ENCODE measurements at regions not wholly inside any gene's neighbourhood (a gene's known extent, or its start where the extent isn't known, plus 50 kb on each side); places are given as distances from the start of the nearest gene placed in this dataset.

DNA sequence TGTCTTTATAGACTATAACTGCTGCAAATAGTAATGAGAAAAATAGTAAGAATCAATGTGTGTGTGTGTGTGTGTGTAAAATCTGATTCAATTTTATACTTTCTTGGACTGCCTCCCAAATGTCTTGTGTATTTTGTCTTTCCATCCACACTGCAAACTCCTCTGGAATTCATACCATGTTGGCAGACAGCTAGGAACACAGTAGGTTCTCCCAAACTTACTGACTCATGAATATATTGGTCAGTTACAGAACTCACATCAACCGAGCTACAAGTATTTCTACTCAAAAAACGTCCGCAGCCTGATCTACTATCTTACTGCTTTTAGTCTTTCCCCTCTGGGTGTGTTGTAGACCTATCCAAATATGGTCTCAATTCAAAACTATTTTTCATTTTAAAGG, 542.7 kb upstream of the PSMD7 start:
- DNase-seq (ENCODE audit: low read depth in 2 of 2), result no peak

DNA sequence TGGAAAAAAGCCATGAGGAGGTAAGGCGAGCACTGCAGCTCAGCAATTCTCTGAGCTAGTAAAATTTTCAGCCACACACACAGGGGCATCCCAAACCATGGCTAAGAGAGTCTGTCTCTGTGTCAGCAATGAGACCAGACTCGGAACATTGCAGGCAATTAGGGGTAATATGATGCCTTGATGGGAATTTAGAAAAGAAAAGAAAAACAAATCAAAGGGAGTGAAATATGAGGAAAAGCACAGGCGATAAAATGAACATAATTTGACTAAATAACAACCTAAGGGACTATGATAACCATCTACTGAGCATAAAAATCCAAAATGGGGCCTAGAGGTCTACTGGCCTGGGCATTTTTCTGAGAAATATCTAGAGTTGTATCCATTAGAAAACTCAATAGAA, 546.0 kb upstream of the PSMD7 start:
- DNase-seq (ENCODE audit: low read depth in 2 of 2), result no peak

DNA sequence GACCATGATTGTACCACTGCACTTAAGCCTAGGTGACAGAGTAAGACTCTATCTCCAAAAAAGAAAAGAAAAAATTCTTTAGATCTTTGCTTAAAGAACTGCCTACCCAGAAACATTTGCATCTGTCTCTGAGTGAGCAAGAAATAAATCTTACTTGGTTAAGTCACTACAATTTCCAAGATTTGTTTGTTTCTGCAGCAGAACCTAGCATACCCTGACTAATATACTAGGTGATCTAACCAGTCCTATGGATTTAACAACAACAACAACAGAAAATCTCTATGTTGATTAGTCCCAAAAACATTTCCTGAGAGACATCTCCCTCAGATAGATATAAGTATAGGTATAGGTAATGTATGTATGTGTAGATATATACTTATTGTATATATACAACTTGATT, 549.3 kb upstream of the PSMD7 start:
- no peak for DNase-seq (ENCODE audit: low read depth in 2 of 2)

DNA sequence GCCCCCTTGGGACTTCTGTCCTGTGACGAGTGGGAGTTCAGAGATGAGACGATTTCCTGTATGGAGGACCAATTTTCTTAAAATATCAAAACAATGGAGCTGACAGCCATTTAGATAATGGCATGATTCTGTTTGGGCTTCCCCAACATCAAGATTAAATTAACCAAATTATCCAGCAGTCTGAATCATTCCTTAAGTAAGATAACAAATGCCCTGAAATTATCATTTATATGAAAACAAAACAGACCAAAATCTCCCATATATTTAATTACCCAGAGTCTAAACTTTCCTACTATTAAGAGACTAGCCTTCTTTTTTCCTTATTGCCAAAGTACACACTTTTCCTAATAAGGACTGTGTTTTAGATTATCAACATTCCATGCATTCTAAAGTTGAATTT, 550.1 kb upstream of the PSMD7 start:
- no peak for DNase-seq (ENCODE audit: low read depth in 2 of 2)

DNA sequence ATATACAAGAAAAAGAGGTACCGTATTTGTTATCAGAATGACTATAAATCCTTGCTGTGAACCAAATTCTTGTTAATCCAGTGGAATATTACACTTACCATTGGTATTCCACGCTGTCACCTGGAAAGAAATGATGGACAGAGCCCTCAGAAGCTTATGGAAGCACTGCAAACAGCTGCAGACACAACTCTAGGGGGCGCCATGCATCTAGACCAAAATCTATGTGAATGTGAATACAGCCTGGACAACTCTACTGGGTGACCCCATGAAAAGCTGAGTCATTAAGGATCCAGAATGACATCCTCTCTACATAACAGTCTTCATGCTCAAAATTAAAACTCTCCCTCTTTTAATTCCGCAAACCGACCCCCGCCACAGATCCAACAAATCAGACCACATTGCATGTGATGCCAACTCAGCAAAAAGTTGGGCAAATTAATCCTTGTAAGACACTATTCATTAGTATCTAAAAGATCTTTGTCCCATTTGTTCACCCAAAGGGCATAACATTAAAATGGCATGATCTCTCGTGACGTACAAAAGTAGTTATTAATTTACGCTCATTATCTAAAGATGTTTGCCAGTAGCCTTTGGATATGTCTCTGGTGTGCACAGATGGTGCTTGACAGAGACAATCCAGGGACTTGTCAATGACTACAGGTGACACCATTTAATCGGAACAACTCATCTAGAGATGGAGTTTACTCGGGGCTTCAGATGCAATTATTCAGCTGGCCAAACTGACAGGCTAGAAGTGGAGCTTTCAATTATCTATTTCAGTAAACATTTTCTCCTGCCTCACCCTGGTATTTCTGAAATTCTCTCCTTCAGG, 552.7 kb upstream of the PSMD7 start:
- DNase-seq (ENCODE audit: low read depth in 2 of 2), result no peak

DNA sequence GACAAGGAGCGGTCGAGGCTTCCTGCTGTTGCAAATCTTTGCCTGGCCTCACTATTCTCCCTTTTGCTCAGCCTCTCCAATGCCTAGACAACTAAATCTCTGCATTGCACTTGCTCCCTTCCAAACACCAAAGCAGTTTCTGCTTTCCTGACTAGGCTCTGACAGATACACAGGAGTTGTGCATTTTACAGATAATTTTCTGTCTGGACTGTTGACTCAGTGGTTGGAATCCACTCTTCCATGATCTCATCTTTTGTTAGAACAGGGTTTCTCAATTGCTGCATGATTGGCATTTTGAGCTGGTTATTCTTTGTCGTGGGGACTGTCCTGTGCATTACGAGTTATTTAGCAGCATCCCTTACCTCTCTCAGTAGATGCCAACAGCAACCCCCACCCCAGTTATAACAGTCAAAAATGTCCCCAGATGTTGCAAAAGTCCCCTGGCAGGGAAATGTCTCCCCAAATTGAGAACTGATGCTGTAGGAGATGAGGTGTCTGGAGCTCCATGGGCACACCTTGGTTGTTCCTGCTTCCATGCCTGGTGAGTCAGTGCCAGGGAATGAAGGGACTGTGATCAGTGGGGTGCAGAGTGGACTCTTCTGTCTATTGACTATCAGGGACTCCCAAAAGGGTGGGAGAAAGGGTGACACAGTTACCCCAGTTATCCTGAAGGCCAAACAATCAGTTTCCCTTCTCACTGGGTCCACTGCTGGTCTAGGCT, 557.4 kb upstream of the PSMD7 start:
- DNase-seq (ENCODE audit: low read depth in 2 of 2), result no peak

DNA sequence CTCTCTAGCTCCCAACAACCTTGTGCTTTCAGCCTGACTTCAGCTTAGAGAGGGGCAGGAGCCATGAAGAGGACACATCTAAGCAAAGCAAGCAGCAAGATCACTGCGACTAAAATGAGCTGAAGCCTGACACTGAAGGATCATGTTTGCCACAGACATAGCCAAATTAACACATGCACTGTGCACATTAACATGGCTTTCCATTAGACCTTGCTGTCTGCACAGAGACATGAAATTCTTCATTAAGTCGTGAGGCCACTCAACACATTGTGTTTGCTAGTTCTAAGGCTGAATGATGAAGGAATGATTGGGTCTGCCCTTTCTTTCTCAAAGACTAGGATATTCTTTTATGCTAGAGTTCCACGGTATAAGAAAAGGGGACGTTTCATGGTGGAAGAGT, 558.3 kb upstream of the PSMD7 start:
- no peak for DNase-seq (ENCODE audit: low read depth in 2 of 2)

DNA sequence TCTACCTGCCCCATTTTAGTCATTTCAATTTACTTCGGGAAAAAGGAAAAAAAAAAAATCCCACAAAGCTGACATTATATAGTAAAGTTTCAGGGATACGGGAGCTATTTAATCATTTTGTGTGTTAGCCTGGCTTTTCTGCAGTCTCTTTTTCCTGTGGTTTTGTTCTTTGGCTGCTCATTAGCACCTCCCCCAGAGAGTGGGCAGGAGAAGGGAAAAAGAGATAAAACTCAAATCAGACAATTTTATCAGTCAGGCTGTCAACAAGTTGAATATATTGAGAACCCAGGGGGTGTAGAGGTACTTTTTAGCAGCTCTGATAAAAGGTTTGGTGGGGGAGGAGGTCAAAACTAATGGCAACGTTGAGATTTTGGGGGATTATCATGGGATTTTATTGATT, 559.0 kb upstream of the PSMD7 start:
- no peak for DNase-seq (ENCODE audit: low read depth in 2 of 2)

DNA sequence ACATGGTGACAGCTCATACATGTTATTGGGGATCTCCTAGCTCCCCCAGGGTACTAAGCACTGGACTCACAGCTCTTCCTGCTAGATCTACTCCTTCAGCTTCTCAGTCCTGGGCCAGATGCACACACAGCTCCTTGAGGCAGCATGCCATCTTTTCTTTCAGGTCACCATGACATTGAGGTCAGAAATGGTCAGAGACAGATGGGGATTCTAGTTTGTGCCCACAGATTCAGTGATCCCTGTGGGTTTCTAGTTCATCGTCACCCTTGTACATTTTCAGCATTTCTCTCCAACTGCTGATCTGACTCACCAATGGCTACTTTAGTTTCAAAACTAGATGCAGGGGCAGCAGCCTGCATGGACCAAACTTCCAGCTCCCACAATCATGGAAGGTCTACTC, 560.7 kb upstream of the PSMD7 start:
- DNase-seq (ENCODE audit: low read depth in 2 of 2), result no peak

DNA sequence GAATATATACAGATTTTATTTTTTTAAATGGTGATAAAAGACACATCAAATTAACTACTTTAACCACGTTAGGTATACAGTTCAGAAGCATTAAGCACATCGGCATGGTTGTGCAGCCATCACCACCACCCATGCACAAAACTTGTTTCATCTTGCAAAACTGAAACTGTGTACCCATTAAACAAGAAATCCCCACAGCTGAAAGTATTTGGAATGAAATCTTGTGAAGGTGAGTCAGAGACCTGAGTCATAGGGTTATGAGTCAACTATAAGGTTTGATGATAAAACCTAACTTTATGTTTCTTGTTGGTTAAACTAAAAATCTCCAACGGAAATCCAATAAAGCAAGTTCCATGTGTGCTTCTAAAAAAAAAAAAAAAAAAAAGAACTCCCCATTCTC, 561.6 kb upstream of the PSMD7 start:
- DNase-seq (ENCODE audit: low read depth in 2 of 2), result no peak

DNA sequence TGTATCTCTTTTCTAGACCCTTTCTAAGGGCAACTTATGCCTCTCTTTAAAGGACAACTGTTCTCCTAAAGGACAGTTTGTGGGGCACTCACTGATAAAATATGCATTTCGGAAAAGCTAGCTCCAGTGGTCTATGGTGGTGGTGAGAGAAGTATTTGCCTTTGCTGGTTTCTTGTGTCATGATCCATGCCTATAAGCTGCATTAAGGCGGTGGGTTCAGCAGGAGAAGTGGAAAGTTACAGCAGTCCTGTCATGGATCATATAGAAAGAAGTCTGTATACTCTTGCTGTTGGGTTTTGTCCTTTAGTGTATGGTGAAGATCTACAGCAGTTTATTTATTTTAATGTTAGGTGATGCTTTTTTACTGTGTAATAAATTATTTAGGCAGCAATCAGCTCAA, 563.9 kb upstream of the PSMD7 start:
- no peak for DNase-seq (ENCODE audit: low read depth in 2 of 2)

DNA sequence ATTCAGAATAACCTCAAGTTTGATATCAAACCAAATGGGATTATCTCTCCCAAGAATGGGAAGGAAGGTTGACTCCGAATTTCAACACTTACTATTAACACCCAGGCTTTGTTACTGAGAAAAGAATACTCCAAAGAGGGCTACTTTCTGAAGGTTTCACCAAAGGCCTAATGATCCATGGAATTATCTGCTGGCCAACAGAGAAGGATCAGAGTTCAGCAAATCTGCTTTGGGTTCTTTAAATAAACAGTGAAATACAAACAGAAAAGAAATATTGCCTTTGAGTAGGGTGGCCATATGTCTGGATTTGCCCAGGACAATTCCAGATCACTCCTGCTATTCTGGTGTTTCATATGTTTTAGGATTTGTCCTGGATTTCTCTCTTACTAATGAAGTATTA, 564.5 kb upstream of the PSMD7 start:
- no peak for DNase-seq (ENCODE audit: low read depth in 2 of 2)

DNA sequence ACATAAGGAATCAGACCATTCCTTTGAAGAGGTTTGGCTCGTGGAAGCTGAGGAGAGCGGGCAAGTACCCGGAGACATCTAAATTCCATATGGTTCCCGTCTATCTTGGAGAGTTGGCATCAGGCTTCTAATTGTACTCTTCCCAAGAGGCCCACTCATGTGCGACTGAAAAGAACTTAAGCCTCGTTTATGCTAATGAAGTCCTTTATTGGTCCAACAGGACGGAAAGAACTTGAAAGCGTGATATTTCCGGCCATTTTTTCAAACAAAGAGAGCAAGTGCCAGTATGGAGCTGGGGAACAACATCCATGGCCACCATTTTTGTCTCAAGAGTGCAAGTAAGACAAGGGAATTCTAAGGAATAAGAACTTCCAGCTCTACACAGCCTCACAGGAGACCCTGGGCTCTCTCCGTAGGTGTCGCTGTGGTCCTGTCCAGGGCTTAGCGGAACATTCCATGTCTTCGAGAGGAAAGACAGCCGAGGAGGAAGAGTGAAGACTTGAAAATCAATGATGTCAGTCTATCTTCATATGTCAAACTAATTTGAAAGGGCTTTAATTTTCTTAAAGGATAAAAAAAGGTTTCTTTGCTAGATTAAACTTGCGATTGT, 566.0 kb upstream of the PSMD7 start:
- no peak for DNase-seq (ENCODE audit: low read depth in 2 of 2)

DNA sequence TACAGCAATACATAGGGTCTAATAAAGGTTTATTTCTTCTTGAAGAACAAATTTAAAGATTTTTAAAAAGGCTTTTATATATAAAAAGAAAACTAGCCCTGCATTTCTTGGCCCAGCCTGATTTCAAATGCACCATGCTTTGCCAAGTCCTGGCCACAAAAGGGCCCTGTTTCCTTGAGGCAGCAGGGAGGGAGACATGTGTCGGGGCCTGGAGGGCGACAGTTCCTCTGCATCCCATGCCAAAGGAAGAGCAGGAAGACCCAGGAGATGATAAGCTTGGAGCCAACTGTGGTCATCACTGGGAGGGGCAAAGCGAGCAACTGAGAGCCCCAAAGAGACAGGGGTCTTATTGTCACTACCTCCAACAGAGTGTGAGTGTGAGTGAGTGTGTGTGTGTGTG, 571.5 kb upstream of the PSMD7 start:
- DNase-seq (ENCODE audit: low read depth in 2 of 2), result no peak

DNA sequence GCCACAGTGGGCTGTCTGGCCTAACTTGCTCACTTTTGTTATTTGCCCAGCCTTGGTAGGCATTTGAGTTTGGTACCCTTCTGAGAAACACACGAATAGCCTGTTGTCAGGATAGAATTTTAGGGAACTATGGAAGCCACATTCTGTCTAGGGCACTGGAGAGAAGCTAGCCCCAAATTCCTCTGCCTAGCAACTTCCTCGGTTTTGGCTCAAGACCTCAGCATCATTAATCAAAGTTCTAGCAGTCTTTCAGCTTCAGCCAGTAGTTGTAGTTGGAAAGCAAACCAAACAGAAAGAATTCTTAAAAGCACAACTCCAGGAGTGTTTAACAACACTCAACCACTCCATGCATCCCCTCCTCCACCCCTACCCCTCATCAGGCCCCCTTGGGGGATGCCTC, 572.1 kb upstream of the PSMD7 start:
- no peak for DNase-seq (ENCODE audit: low read depth in 2 of 2)

DNA sequence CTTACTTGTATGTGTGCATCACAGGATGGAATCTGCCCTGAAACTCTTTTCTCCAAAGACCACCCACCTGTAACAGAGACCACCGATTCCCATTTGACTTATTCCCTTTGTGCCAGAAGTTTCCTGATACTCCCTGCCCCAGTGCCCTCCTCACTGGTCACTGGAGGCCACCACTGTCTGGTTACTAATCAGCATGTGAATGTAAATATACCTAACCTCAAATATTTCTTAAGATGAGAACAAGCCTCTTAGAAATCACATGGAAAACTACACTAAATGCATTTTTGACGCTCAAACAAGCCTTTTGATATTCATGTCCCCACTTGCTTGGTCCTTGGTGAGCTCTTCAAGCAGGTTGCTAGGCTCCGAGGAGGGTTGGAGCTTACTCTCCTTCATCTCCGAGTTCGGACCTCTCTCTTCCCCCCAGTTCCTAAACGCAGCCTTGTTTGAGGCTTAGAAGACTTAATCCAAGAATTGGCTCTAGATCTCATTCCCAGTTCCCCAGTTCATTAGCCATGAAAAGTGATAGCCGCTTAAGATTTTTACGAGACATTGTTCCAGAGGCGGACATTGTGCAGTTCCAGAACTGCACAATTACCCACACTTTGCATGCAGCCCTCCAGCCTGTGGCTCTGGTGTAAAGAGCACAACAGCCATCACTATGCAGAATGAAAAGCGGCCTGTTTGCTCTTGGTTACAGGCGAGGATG, 579.2 kb upstream of the PSMD7 start:
- no peak for DNase-seq (ENCODE audit: low read depth in 2 of 2)

DNA sequence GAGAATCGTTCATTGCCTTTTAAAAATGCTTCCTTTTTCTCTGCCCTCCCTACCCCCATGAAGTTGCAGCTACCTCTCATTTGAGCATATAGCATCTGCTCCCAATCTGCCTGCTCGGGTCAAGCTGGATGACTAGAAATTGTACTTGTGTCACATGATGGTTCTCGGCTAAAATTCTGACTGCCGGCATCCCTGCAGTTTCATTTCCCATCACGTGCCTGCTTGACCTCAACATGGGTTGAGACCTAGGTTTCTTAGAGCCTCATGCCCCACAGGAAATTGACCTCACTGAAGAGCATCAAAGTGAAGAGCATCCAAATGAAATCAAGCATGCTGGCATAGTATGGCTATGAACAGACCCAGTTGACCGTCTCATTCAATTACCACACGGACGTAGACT, 581.6 kb upstream of the PSMD7 start:
- no peak for DNase-seq (ENCODE audit: low read depth in 2 of 2)

DNA sequence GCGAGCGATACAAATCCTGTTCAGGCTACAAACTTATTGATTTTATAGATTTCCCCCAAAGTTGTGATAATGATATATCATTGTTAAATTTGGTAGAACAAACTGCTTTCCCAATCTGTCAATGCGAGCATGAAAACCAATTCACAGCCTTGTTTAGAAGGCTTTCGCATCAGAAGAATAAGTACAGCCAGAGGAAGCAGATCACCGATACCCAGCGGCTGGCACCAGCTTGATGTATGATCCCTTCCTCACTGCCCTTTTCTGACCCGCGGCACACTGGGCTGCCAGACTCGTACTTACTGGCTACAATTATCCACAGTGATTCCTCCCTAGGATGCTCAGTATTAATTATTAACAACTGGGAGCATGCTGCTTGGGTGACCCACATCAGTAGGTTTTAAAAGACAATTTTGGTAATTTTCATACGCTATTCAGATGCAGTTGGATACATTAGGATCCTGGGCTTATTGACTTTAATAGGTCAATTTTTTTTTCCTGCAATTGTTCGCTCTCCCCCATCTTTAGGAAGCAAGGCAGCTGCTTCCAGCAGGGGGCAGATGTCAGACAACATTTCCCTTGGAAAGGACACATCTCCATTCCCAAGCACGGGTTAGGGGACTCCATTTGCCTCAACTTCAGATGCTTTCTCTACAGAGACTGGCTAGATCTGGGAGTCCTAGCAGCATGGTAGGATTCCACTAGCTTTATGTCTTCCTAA, 582.7 kb upstream of the PSMD7 start:
- DNase-seq (ENCODE audit: low read depth in 2 of 2), result no peak

DNA sequence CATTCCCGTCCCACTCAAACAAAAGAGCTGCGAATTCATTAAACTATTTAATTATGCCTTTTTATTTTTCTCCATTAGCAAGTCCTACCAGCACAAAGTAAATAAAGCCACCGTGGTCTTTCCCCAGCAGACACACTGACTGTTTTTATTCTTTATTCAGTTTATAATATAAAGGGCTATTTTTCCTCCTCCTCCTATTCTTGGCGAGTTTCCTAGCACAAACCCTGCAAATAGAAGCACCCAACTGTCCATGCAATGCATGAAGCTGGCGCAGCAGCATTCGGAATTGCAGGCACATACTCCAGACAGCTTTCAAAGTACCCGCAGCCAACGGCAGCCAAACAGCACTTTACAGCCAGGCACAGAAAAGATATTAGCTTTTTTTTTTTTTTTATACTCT, 583.4 kb upstream of the PSMD7 start:
- DNase-seq (ENCODE audit: low read depth in 2 of 2), result no peak

DNA sequence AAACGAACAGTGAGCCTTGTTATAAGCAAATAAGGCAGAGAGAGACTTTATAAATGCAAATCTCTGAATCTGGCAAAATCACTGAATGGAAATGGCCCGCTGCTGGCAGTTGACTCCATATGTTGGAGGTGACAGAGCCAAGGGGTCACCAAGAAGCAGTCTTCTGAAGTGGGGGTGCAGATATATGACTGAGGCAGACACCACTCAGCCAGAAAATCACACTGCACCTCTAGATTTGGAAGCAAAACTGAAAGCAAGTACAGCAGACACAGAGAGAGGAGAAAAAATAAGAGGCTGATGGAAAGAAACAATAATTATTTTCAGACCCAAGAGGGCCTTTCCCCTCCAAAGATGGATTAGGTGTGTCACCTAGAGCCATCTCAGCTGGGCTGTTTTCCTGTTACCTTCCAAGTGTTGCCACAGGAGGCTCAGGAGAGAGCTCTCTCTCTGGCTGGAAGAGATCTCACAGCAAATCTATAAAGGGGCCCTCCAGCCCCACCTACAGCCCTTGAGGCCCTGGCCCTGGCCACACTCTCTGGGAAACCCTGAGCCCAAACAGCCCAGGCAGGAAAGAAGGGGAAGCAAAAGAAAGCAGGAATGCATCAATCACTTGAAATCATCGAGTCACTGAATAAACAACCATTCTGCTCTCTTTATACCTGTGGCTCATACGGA, 585.1 kb upstream of the PSMD7 start:
- DNase-seq (ENCODE audit: low read depth in 2 of 2), result no peak

DNA sequence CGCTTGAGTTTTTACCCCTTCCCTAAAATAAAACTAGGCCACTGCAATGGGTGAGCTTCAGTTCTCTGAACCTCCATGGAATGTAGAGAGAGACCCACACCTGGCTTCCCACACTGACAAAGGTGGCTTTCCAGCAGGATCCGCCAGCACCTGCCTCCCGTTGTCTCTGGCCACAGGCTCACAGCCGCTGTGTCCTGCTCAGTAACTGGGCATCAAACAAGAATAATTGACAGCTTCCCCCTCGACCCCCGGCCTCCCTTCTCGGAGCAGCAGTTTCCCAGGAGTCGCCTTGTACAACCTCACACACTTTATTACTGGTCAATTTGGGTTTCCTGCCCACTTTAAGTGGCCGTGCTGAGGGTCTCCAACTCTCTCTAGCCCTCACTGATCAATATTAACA, 586.1 kb upstream of the PSMD7 start:
- DNase-seq (ENCODE audit: low read depth in 2 of 2), result no peak

Data from stimulated activated CD8-positive, alpha-beta memory T cell treated with anti-CD3 and anti-CD28 coated beads, Interleukin-15, amount 100 ng/mL, for 48 hours (primary cell).